ENCODE measurements at regions not wholly inside any gene's neighbourhood (a gene's known extent, or its start where the extent isn't known, plus 50 kb on each side); places are given as distances from the start of the nearest gene placed in this dataset.
A peak's percentile ranks its signal among the peaks of the same experiment; 100 is the strongest.
"Not testable (repeated sequence)": the region's sequence is repeated elsewhere in the genome, so short reads cannot be mapped to it uniquely, and the experiment has no call there.

DNA sequence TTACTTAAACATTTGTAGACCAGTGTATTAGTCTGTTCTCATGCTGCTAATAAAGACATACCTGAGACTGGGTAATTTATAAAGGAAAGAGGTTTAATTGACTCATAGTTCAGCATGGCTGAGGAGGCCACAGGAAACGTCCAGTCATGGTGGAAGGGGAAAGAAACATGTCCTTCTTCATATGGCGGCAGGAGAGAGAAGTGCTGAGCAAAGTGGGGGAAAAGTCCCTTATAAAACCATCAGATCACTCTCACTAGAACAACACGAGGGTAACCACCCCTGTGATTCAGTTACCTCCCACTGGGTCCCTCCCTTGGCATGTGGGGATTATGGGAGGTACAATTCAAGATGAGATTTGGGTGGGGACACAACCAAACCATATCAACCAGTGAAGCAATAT lies 247.1 kb downstream of the UTRN start:
- not testable (repeated sequence) for DNase-seq (ENCODE audit: low read depth, low spot score)

- DNase-seq (ENCODE audit: low read depth, low spot score), result no peak
Measured at GRCh38 chr6:144534180-144534579, 249.0 kb downstream of the UTRN start.

DNA sequence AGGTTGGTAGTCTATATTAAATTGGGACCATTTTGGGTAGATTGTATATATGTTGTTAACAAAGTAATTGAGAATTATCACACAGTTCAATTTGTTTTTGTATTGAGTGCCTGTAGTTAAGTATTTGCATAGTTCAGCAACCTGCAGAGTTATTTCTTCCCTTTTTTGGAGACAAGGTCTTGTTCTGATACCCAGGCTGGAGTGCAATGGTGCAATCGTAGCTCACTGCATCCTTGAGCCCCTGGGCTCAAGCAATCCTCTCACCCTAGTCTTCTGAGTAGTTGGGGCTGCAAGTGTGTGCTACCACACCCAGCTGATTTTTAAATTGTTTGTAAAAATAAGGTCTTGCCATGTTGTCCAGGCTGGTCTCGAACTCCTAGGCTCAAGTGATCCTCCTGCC lies 250.5 kb downstream of the UTRN start:
- no peak for DNase-seq (ENCODE audit: low read depth, low spot score)

DNA sequence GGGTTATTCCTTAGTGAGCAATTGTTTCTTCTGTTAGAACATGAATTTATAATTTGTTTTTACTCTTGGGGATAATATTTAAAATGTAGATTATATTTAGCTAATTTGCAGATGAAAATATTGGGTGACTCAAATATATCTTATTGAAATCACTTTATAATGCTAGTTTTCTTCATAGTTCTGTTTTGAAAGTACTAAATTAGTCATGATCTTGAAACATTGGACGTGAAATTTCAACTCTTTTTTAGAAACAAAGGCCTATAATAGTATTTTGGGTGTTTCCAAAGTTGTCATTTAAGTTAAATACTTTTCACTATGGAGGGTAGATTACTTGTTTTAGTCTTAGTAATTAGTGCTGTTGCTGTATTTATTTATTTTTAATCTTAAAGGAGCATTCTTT lies 250.9 kb downstream of the UTRN start:
- DNase-seq (ENCODE audit: low read depth, low spot score), result no peak

DNA sequence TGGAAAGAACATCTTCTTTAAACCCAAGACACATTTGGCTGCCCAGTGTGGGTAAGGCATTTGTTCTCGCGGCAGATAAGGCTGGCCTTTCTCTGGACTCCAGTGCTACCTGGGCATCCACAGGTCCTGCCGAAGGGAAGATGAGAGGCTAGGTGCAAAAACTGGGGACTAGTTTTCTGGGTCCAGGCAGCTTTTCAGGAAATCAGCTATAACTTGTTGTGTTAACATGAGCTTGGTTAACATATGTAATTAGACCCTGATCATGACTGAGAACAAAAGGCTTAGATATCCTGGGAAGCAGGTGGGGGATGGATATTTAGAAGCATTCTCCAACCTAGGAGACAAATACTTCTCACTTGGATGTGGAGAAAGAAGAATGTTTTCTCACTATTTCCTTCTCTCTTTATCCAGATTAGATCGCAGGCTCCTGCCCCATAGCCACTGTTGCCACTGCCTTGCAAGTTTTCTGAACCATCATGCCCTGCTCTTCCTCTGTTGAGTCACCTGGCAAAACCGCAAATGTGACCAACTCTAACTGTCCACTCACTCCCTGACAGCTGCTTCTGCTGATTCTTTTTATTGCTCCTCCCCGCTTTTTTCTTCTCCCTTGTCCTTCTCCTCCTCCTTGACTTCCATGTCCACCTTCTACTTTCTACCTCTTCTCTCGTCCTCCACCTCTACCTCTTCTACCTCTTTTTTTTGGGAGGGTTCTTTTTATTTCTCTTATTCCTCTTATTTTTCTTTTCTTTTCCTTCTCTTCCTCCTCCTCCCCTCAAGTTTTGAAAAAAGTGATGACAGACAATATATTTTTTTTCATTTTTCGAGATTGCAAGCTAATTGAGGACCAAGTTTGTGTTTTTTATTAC lies 258.1 kb downstream of the UTRN start:
- no peak for DNase-seq (ENCODE audit: low read depth, low spot score)

DNA sequence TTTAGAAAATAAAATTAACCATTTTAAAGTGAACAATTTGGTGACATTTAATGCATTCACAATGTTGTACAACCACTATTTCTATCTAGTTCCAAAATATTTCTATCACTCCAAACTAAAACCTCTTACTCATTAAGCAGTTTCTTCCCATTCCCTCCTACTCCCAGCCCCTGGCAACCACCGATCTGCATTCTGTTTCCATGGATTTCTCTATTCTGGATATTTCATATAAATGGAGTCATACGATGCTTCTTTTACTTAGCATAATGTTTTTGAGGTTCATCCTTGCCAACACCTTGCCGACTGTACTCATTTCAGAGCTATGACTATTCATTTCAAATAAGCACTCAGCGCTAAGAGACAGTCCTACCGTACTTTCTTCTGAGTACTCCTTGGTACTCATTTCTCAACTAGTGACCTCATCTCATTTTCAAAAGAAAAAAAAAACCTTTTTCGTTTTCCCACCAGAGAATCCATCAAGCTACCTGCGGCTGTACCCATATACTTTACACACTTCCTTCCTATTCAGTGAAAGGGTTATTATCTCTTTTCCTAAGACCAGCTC lies 259.2 kb downstream of the UTRN start:
- DNase-seq (ENCODE audit: low read depth, low spot score), result no peak

DNA sequence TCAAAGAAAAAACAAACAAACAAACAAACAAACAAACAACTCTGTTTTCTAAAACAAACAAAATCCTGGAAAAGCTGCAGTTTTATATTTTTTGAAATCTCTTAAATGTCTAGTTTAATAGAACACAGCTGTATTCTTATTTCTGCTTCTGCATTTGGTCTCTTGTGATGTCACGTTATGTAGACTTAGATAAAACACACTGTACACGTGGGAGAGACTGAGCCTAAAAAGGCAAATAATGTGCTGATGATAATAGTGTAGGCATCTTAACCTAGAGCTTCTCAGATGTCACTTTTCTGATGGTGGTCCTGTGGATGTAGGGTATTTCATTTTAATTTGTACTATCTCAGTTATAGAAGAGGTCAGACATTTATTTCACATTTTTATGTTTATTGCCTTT lies 261.7 kb downstream of the UTRN start:
- no peak for DNase-seq (ENCODE audit: low read depth, low spot score)

GRCh38 chr6:144547409-144547808 lies 262.3 kb downstream of the UTRN start:
- DNase-seq (ENCODE audit: low read depth, low spot score), result no peak

- no peak for DNase-seq (ENCODE audit: low read depth, low spot score)
Measured at GRCh38 chr6:144548536-144548935, 263.4 kb downstream of the UTRN start.

GRCh38 chr6:144549837-144550747 lies 265.0 kb downstream of the UTRN start:
- no peak for DNase-seq (ENCODE audit: low read depth, low spot score)

- no peak for DNase-seq (ENCODE audit: low read depth, low spot score)
Measured at GRCh38 chr6:144551339-144551738, 266.2 kb downstream of the UTRN start.

- DNase-seq (ENCODE audit: low read depth, low spot score), result no peak
Measured at GRCh38 chr6:144555066-144555465, 269.9 kb downstream of the UTRN start.

- peak; percentile 10 for DNase-seq (ENCODE audit: low read depth, low spot score)
Measured at GRCh38 chr6:144559865-144560593, 274.9 kb downstream of the UTRN start.

GRCh38 chr6:144561455-144562043 lies 276.4 kb downstream of the UTRN start:
- DNase-seq (ENCODE audit: low read depth, low spot score), result no peak

DNA sequence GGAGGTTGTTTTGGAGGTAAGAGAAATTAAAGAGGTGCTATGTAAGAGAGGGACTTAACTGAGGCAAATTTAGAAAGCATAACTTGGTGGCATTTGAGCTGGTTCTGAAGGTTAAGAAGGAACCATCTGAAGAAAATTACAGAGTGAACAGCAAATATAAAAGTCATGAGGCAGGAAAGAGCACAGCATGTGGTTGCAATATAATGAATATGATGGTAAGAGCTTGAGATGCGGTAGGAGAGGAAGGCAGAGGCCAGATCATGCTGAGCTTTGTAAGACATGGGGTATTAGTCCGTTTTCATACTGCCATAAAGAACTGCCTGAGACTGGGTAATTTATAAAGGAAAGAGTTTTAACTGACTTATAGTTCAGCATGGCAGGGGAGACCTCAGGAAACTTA lies 279.1 kb downstream of the UTRN start:
- DNase-seq (ENCODE audit: low read depth, low spot score), result no peak

GRCh38 chr6:144566868-144567615 lies 281.9 kb downstream of the UTRN start:
- DNase-seq (ENCODE audit: low read depth, low spot score), result no peak

DNA sequence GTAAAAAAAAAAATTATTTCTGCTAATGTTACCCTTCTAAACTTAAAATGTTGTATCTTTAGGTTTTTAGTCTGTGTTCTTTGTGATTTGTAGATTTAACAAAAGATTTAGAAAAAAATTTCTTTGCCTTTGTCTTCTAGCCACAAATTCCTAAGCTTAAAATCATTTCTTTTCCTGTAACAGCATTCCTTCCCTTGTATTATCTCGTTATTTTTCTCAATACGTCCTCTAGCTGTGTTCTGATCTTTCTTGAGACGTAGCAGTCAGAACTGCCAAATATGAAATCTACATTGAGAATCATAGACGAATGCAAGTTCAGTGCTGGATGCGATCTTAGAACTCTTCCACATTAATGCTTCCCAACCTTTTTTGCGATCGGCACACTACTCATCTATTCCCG lies 283.1 kb downstream of the UTRN start:
- no peak for DNase-seq (ENCODE audit: low read depth, low spot score)

DNA sequence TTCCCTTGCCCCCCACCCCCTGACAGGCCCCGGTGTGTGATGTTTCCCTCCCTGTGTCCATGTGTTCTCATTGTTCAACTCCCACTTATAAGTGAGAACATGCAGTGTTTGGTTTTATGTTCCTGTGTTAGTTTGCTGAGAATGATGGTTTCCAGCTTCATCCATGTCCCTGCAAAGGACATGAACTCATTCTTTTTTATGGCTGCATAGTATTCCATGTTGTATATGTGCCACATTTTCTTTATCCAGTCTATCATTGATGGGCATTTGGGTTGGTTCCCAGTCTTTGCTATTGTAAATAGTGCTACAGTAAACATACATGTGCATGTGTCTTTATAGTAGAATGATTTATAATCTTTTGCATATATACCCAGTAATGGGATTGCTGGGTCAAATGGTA lies 287.4 kb downstream of the UTRN start:
- not testable (repeated sequence) for DNase-seq (ENCODE audit: low read depth, low spot score)

GRCh38 chr6:144574796-144575195 lies 289.7 kb downstream of the UTRN start:
- DNase-seq (ENCODE audit: low read depth, low spot score), result no peak

DNA sequence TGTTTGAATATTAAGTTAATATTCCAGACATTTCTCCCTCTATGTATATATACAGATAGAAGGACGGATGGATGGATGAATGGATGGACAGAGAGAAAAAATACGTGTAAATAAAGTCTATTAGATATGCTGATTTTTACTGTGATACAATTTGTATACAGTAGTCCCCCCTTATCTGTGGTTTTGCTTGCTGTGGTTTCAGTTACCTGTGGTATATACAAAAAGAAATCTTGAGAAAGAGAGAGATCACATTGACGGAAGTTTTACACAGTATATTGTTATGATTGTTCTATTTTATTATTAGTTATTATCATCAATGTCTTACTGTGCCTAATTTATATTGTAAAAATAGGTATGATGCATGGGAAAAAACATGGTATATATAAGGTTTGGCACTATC lies 290.2 kb downstream of the UTRN start:
- DNase-seq (ENCODE audit: low read depth, low spot score), result no peak
